Tibial artery (tissue), 4 donors: ENCODE measurements at regions not wholly inside any gene's neighbourhood (a gene's known extent, or its start where the extent isn't known, plus 50 kb on each side); places are given as distances from the start of the nearest gene placed in this dataset.

ENCODE experiments used
- DNase-seq, 2 donors: peaks; one replicate each; pipeline ENCODE4 v3.0.0-alpha.2; 2019
- H3K27ac ChIP-seq, 2 donors: fragments of 200-600 bp; sonication (generic) in 1 of 2; 1 replicate in 1 of 2; 2 replicates in 1 of 2; pipeline ENCODE4 v1.5.1; 2018 to 2019; ENCODE audit warnings: mild to moderate bottlenecking in 1 of 2
- H3K27me3 ChIP-seq, 2 donors: fragments of 200-600 bp; sonication (generic) in 1 of 2; one replicate each; pipeline versions ENCODE4 v1.5.1 to v1.6.0; 2016 to 2019
- H3K36me3 ChIP-seq, 3 donors: fragments of 200-600 bp; sonication (generic) in 2 of 3; one replicate each; pipeline ENCODE4 v1.5.1; 2016 to 2019; ENCODE audit warnings: mild to moderate bottlenecking in 2 of 3
- H3K4me1 ChIP-seq, 4 donors: fragments of 200-600 bp; sonication (generic) in 2 of 4; 1 replicate in 3 of 4; 2 replicates in 1 of 4; pipeline ENCODE4 v1.5.1; 2016 to 2019
- H3K4me3 ChIP-seq, 2 donors: fragments of 200-600 bp; sonication (generic) in 1 of 2; 1 replicate in 1 of 2; 2 replicates in 1 of 2; pipeline ENCODE4 v1.5.1; 2018 to 2019; ENCODE audit warnings: mild to moderate bottlenecking in 2 of 2
- H3K9me3 ChIP-seq, 3 donors: fragments of 200-600 bp; sonication (generic) in 1 of 3; one replicate each; pipeline ENCODE4 v1.5.1; 2016 to 2019
- intact Hi-C: fragments of 100-400 bp; cut with DNase I; formaldehyde crosslinking; loops from one replicate; pipeline ENCODE4 v1.15.0; 2023; ENCODE audit warnings: low total_unique reads
- TF ChIP-seq, protein P1 (sequence below), 2 experiments: fragments of 200-600 bp in 1 of 2; fragments of 450-650 bp in 1 of 2; IDR thresholded peaks; one replicate each; pipeline ENCODE4 v1.5.1; 2017 to 2019; ENCODE audit warnings: antibody characterized with exemption in 2 of 2, mild to moderate bottlenecking in 1 of 2, moderate library complexity in 1 of 2

GRCh38 chr6:148200781-148201180 lies 141.9 kb upstream of the SASH1 start:
- no peaks in the 10 kb centered on the region for H3K27me3 ChIP-seq
- TF ChIP-seq, protein P1, sequence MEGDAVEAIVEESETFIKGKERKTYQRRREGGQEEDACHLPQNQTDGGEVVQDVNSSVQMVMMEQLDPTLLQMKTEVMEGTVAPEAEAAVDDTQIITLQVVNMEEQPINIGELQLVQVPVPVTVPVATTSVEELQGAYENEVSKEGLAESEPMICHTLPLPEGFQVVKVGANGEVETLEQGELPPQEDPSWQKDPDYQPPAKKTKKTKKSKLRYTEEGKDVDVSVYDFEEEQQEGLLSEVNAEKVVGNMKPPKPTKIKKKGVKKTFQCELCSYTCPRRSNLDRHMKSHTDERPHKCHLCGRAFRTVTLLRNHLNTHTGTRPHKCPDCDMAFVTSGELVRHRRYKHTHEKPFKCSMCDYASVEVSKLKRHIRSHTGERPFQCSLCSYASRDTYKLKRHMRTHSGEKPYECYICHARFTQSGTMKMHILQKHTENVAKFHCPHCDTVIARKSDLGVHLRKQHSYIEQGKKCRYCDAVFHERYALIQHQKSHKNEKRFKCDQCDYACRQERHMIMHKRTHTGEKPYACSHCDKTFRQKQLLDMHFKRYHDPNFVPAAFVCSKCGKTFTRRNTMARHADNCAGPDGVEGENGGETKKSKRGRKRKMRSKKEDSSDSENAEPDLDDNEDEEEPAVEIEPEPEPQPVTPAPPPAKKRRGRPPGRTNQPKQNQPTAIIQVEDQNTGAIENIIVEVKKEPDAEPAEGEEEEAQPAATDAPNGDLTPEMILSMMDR (IDR thresholded peaks at IDR 0.05), result no peak
- H3K36me3 ChIP-seq, result no peaks in the 10 kb centered on the region
- H3K27ac ChIP-seq, result no peak overlapping the region
- DNase-seq, result no peak
- H3K4me3 ChIP-seq, result no peak overlapping the region
- peaks cover 0 to 10% (median 4%) of the 10 kb centered on the region in 4 donors for H3K4me1 ChIP-seq
- intact Hi-C loops, result no loop called here
- H3K9me3 ChIP-seq, result no peaks in the 10 kb centered on the region

DNA sequence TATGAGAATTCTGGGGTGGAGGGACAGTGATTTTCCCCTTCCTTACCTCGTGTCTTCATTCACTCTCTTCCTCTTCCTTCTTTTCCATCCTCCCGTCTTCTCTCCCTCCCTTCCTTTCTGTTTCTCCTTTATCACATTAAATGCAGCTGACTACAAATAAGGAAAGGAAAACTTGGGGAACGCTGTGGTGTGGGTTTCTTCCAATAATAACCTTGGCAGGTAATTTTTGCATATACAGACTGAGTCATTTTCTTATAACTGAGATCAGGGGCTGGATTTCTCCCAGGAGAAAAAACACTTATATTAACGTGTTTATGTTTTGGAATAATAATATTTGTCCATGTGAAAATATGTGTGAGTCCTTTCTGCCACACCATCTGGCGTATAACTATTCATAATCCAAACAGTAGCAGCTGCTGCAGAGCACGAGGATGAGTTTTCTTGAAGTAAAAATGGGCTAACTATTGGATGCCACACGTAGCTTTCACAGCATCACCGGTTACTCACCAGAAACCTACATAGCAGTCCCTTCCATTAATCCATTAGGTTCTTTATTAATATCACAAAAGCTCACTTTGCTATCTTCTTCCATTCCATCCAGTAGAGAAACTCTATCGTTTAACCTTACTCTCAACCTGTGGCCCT lies 139.2 kb upstream of the SASH1 start:
- no peaks in the 10 kb centered on the region for H3K27me3 ChIP-seq
- no peaks in the 10 kb centered on the region for H3K9me3 ChIP-seq
- peaks cover 0 to 10% (median 4%) of the 10 kb centered on the region in 4 donors for H3K4me1 ChIP-seq
- peak overlapping the region in 1 of 2 donors; percentile 2 for H3K27ac ChIP-seq
- no peak overlapping the region for H3K4me3 ChIP-seq
- intact Hi-C loops, result no loop called here
- no peaks in the 10 kb centered on the region for H3K36me3 ChIP-seq
- DNase-seq, result no peak
- TF ChIP-seq, protein P1 (IDR thresholded peaks at IDR 0.05), result no peak

- Histone ChIP-seq H3K27me3 (no peaks in the 10 kb centered on the region), H3K4me3 (no peak overlapping the region), H3K27ac (peak overlapping the region in 1 of 2 donors; percentile 2), H3K36me3 (no peaks in the 10 kb centered on the region), H3K4me1 (peaks cover 0 to 10% (median 4%) of the 10 kb centered on the region in 4 donors), H3K9me3 (no peaks in the 10 kb centered on the region)
- intact Hi-C loops, result no loop called here
- TF ChIP-seq, protein P1 (IDR thresholded peaks at IDR 0.05), result no peak
- DNase-seq, result no peak
These were observed 138.7 kb upstream of the SASH1 start for GRCh38 chr6:148203970-148204369.

- no peaks in the 10 kb centered on the region for H3K9me3 ChIP-seq
- TF ChIP-seq, protein P1 (IDR thresholded peaks at IDR 0.05), result no peak
- H3K4me1 ChIP-seq, result peaks cover 0 to 8% (median 3%) of the 10 kb centered on the region in 4 donors
- no peak overlapping the region for H3K27ac ChIP-seq
- intact Hi-C loops, result no loop called here
- no peaks in the 10 kb centered on the region for H3K27me3 ChIP-seq
- no peak overlapping the region for H3K4me3 ChIP-seq
- DNase-seq, result no peak
- H3K36me3 ChIP-seq, result no peaks in the 10 kb centered on the region
These were observed 134.3 kb upstream of the SASH1 start for GRCh38 chr6:148208298-148208697.

DNA sequence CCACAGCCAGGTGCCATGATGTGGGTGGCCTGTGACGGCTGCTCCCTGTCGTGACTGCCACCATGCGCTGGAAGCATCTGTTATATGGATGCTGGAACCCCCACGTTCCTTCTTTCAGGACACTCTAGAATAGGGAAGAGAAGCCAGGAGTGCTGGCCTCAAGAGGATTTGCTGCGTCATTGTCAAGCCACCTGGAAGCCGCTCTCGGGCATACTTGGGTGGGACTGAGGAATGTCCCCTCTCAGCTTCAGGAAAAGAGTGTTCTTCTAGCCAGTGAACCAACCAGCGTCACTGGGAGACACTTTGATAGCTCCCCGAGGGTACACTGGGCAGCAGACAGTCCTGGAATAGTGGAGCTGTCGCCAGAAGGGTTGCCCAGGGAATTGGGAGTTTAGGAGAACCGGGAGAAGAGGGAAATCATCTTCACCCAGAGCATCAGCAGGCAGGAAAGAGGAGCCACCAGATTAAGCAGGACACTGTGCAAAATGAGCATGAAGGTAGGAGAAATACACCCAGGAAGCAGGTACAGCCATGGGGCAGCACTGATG lies 130.8 kb upstream of the SASH1 start:
- H3K27me3 ChIP-seq, result no peaks in the 10 kb centered on the region
- no peaks in the 10 kb centered on the region for H3K9me3 ChIP-seq
- intact Hi-C loops, result no loop called here
- H3K27ac ChIP-seq, result no peak overlapping the region
- H3K4me3 ChIP-seq, result no peak overlapping the region
- no peaks in the 10 kb centered on the region for H3K4me1 ChIP-seq
- DNase-seq, result no peak
- TF ChIP-seq, protein P1 (IDR thresholded peaks at IDR 0.05), result no peak
- H3K36me3 ChIP-seq, result no peaks in the 10 kb centered on the region
